CD8-positive, alpha-beta memory T cell (primary cell): ENCODE measurements at regions not wholly inside any gene's neighbourhood (a gene's known extent, or its start where the extent isn't known, plus 50 kb on each side); places are given as distances from the start of the nearest gene placed in this dataset.
A peak's percentile ranks its signal among the peaks of the same experiment; 100 is the strongest.

ENCODE experiments used
- CTCF ChIA-PET: fragments of 350-600 bp; sonication (Branson Sonifier 250); formaldehyde crosslinking; loops from one replicate; lab custom pipeline; 2021; ENCODE audit warnings: antibody characterized with exemption; lab: Charles Lee
- POLR2A ChIA-PET: fragments of 350-600 bp; sonication (Branson Sonifier 250); formaldehyde crosslinking; loops from one replicate; lab custom pipeline; 2021; ENCODE audit warnings: antibody characterized with exemption; lab: Charles Lee
- DNase-seq, 5 donors: peaks; one replicate each; pipeline versions ENCODE4 v3.0.0 to v3.0.0-alpha.2; 2020 to 2022; ENCODE audit warnings: mixed read lengths in 1 of 5
- H3K27ac ChIP-seq: one replicate; pipeline ENCODE4 v1.7.0; 2013; ENCODE audit warnings: low read depth, mild to moderate bottlenecking, low read length, moderate library complexity
- H3K27me3 ChIP-seq: 2 replicates; pipeline ENCODE4 v1.7.0; 2013; ENCODE audit warnings: low read length, mild to moderate bottlenecking; ENCODE audit not compliant: insufficient read depth, poor library complexity, severe bottlenecking
- H3K36me3 ChIP-seq: 2 replicates; pipeline ENCODE4 v1.7.0; 2013; ENCODE audit warnings: mild to moderate bottlenecking, low read length, moderate library complexity; ENCODE audit not compliant: insufficient read depth
- H3K4me1 ChIP-seq: 2 replicates; pipeline ENCODE4 v1.7.0; 2013; ENCODE audit warnings: mild to moderate bottlenecking, low read length, moderate library complexity; ENCODE audit not compliant: insufficient read depth
- H3K4me3 ChIP-seq: 2 replicates; pipeline ENCODE4 v1.7.0; 2013; ENCODE audit warnings: mild to moderate bottlenecking, low read length
- H3K9me3 ChIP-seq: 2 replicates; pipeline ENCODE4 v1.7.0; 2013; ENCODE audit warnings: mild to moderate bottlenecking, low read length
- H3K27ac Mint-ChIP-seq, 8 donors: one replicate each; pipeline ENCODE4 v1.8.0; 2020 to 2021; ENCODE audit warnings: mixed read lengths in 8 of 8, mild to moderate bottlenecking in 6 of 8, inconsistent platforms in 3 of 8, moderate library complexity in 3 of 8
- H3K27me3 Mint-ChIP-seq, 2 donors: one replicate each; pipeline ENCODE4 v1.8.0; 2020 to 2021; ENCODE audit warnings: mixed read lengths in 2 of 2, mild to moderate bottlenecking in 1 of 2, moderate library complexity in 1 of 2
- H3K36me3 Mint-ChIP-seq, 3 donors: one replicate each; pipeline ENCODE4 v1.8.0; 2020 to 2021; ENCODE audit warnings: mixed read lengths in 3 of 3, inconsistent platforms in 1 of 3, mild to moderate bottlenecking in 1 of 3
- H3K4me1 Mint-ChIP-seq, 3 donors: one replicate each; pipeline ENCODE4 v1.8.0; 2020 to 2021; ENCODE audit warnings: mixed read lengths in 3 of 3, inconsistent platforms in 1 of 3, mild to moderate bottlenecking in 1 of 3
- H3K4me3 Mint-ChIP-seq, 7 donors: one replicate each; pipeline ENCODE4 v1.8.0; 2020 to 2021; ENCODE audit warnings: mixed read lengths in 7 of 7, mild to moderate bottlenecking in 6 of 7, moderate library complexity in 4 of 7, inconsistent platforms in 2 of 7
- H3K9me3 Mint-ChIP-seq, 5 donors: one replicate each; pipeline ENCODE4 v1.8.0; 2020 to 2022; ENCODE audit warnings: mixed read lengths in 5 of 5, mild to moderate bottlenecking in 3 of 5, moderate library complexity in 2 of 5, inconsistent platforms in 1 of 5

GRCh38 chr10:69732147-69732825 is 69.4 kb upstream of the COL13A1 start:
- Mint-ChIP-seq H3K9me3 (no peaks in the 10 kb centered on the region), H3K4me1 (peaks cover 7 to 10% (median 10%) of the 10 kb centered on the region in 3 donors), H3K4me3 (no peak overlapping the region), H3K27ac (no peak overlapping the region), H3K36me3 (no peaks in the 10 kb centered on the region), H3K27me3 (peaks cover 9 to 16% of the 10 kb centered on the region in 2 donors)
- CTCF ChIA-PET: no interaction called here
- Histone ChIP-seq H3K4me1 (no peaks in the 10 kb centered on the region), H3K27me3 (no peaks in the 10 kb centered on the region), H3K9me3 (no peaks in the 10 kb centered on the region), H3K27ac (no peak overlapping the region), H3K4me3 (no peak overlapping the region), H3K36me3 (no peaks in the 10 kb centered on the region)
- POLR2A ChIA-PET: no interaction called here
- peak in 1 of 5 donors; percentile 43 for DNase-seq

- Histone ChIP-seq H3K36me3 (no peaks in the 10 kb centered on the region), H3K4me1 (no peaks in the 10 kb centered on the region), H3K27me3 (no peaks in the 10 kb centered on the region), H3K9me3 (no peaks in the 10 kb centered on the region), H3K27ac (no peak overlapping the region), H3K4me3 (no peak overlapping the region)
- ChIA-PET CTCF (no interaction called here), POLR2A (no interaction called here)
- Mint-ChIP-seq H3K4me1 (peaks cover 7 to 10% (median 10%) of the 10 kb centered on the region in 3 donors), H3K4me3 (no peak overlapping the region), H3K9me3 (no peaks in the 10 kb centered on the region), H3K27me3 (peaks cover 9 to 16% of the 10 kb centered on the region in 2 donors), H3K36me3 (no peaks in the 10 kb centered on the region), H3K27ac (no peak overlapping the region)
- peak in 1 of 5 donors; percentile 33 for DNase-seq
Measured at GRCh38 chr10:69732826-69733150, 68.9 kb upstream of the COL13A1 start.

GRCh38 chr10:69733791-69734261 is 67.9 kb upstream of the COL13A1 start:
- no peak overlapping the region for H3K4me3 ChIP-seq
- no peaks in the 10 kb centered on the region for H3K27me3 ChIP-seq
- Mint-ChIP-seq H3K27me3 (peaks cover 2 to 11% of the 10 kb centered on the region in 2 donors), H3K4me3 (peak overlapping the region in 1 of 7 donors; percentile 78), H3K9me3 (no peaks in the 10 kb centered on the region), H3K27ac (no peak overlapping the region), H3K4me1 (peaks cover 7 to 10% (median 10%) of the 10 kb centered on the region in 3 donors), H3K36me3 (no peaks in the 10 kb centered on the region)
- peak in 1 of 5 donors; percentile 24 for DNase-seq
- ChIA-PET POLR2A (no interaction called here), CTCF (no interaction called here)
- no peaks in the 10 kb centered on the region for H3K4me1 ChIP-seq
- H3K9me3 ChIP-seq: no peaks in the 10 kb centered on the region
- H3K36me3 ChIP-seq: no peaks in the 10 kb centered on the region
- no peak overlapping the region for H3K27ac ChIP-seq

- H3K27ac Mint-ChIP-seq: peak overlapping the region in 1 of 8 donors; percentile 84
- H3K27ac ChIP-seq: no peak overlapping the region
Measured at GRCh38 chr10:69734416-69734796, 67.3 kb upstream of the COL13A1 start.

GRCh38 chr10:69734797-69735468 is 66.8 kb upstream of the COL13A1 start:
- Mint-ChIP-seq H3K36me3 (no peaks in the 10 kb centered on the region), H3K27ac (peak overlapping the region in 1 of 8 donors; percentile 12), H3K27me3 (peaks cover under 1 to 9% of the 10 kb centered on the region in 2 donors), H3K4me3 (no peak overlapping the region), H3K9me3 (no peaks in the 10 kb centered on the region), H3K4me1 (peaks cover 7 to 10% (median 10%) of the 10 kb centered on the region in 3 donors)
- H3K4me1 ChIP-seq: no peaks in the 10 kb centered on the region
- ChIA-PET POLR2A (no interaction called here), CTCF (no interaction called here)
- no peaks in the 10 kb centered on the region for H3K27me3 ChIP-seq
- DNase-seq: peak in 1 of 5 donors; percentile 7
- no peaks in the 10 kb centered on the region for H3K36me3 ChIP-seq
- H3K4me3 ChIP-seq: no peak overlapping the region
- no peaks in the 10 kb centered on the region for H3K9me3 ChIP-seq
- no peak overlapping the region for H3K27ac ChIP-seq

More at GRCh38 chr10:69734416-69734796, 67.3 kb upstream of the COL13A1 start:
- ChIA-PET CTCF (no interaction called here), POLR2A (no interaction called here)
- peak in 1 of 5 donors; percentile 15 for DNase-seq
- Histone ChIP-seq H3K9me3 (no peaks in the 10 kb centered on the region), H3K4me3 (no peak overlapping the region), H3K4me1 (no peaks in the 10 kb centered on the region), H3K27me3 (no peaks in the 10 kb centered on the region), H3K36me3 (no peaks in the 10 kb centered on the region)
- Mint-ChIP-seq H3K27me3 (peaks cover 2 to 13% of the 10 kb centered on the region in 2 donors), H3K4me3 (no peak overlapping the region), H3K4me1 (peaks cover 7 to 10% (median 10%) of the 10 kb centered on the region in 3 donors), H3K36me3 (no peaks in the 10 kb centered on the region), H3K9me3 (no peaks in the 10 kb centered on the region)

- no peaks in the 10 kb centered on the region for H3K9me3 ChIP-seq
- Mint-ChIP-seq H3K9me3 (no peaks in the 10 kb centered on the region), H3K27me3 (peaks cover 1 to 18% of the 10 kb centered on the region in 2 donors), H3K36me3 (no peaks in the 10 kb centered on the region), H3K27ac (no peak overlapping the region), H3K4me3 (no peak overlapping the region), H3K4me1 (peaks cover 7 to 10% (median 10%) of the 10 kb centered on the region in 3 donors)
- DNase-seq: peak in 1 of 5 donors; percentile 29
- no peaks in the 10 kb centered on the region for H3K36me3 ChIP-seq
- no peak overlapping the region for H3K4me3 ChIP-seq
- ChIA-PET POLR2A (no interaction called here), CTCF (interaction anchor here (0.6 to 1.5 kb wide), 2 partner anchors 8 to 173 kb away, joined by 3 read pairs; no protein-coding TSS in a partner anchor)
- H3K4me1 ChIP-seq: no peaks in the 10 kb centered on the region
- H3K27me3 ChIP-seq: no peaks in the 10 kb centered on the region
- H3K27ac ChIP-seq: no peak overlapping the region
Measured at GRCh38 chr10:69736886-69737641, 64.6 kb upstream of the COL13A1 start.

GRCh38 chr10:69738071-69738470 is 63.6 kb upstream of the COL13A1 start:
- ChIA-PET POLR2A (no interaction called here), CTCF (interaction anchor here (1.5 kb wide), 1 partner anchor 9 kb away, joined by 3 read pairs; no protein-coding TSS in a partner anchor)

More at GRCh38 chr10:69738071-69738470, 63.6 kb upstream of the COL13A1 start:
- Histone ChIP-seq H3K4me3 (no peak overlapping the region), H3K36me3 (no peaks in the 10 kb centered on the region), H3K27me3 (no peaks in the 10 kb centered on the region), H3K9me3 (no peaks in the 10 kb centered on the region), H3K27ac (no peak overlapping the region), H3K4me1 (no peaks in the 10 kb centered on the region)
- peak in 1 of 5 donors; percentile 33 for DNase-seq
- H3K9me3 Mint-ChIP-seq: no peaks in the 10 kb centered on the region
- peaks cover 3 to 21% of the 10 kb centered on the region in 2 donors for H3K27me3 Mint-ChIP-seq
- H3K4me1 Mint-ChIP-seq: peaks cover 7 to 10% (median 10%) of the 10 kb centered on the region in 3 donors
- H3K4me3 Mint-ChIP-seq: no peak overlapping the region
- no peaks in the 10 kb centered on the region for H3K36me3 Mint-ChIP-seq
- H3K27ac Mint-ChIP-seq: no peak overlapping the region
